ENCODE measurements at regions not wholly inside any gene's neighbourhood (a gene's known extent, or its start where the extent isn't known, plus 50 kb on each side); places are given as distances from the start of the nearest gene placed in this dataset.

- no peak for TF ChIP-seq GATA1 (IDR thresholded peaks at IDR 0.05; ENCODE audit: low read depth, low read length)
- TF ChIP-seq POLR2A (IDR thresholded peaks at IDR 0.05; ENCODE audit: low read length), result no peak
Observed at GRCh38 chr13:90806892-90807291, 540.6 kb upstream of the MIR17HG start.

All from erythroblast (primary cell).